ENCODE measurements at regions not wholly inside any gene's neighbourhood (a gene's known extent, or its start where the extent isn't known, plus 50 kb on each side); places are given as distances from the start of the nearest gene placed in this dataset.

GRCh38 chr13:111577956-111578605 is 257.6 kb downstream of the TEX29 start:
- TF ChIP-seq CTCF (IDR thresholded peaks at IDR 0.05), result no peak
- TF ChIP-seq EZH2 (IDR thresholded peaks at IDR 0.05), result no peak
- TF ChIP-seq EZH2phosphoT487 (IDR thresholded peaks at IDR 0.05), result no peak
